ENCODE measurements at regions not wholly inside any gene's neighbourhood (a gene's known extent, or its start where the extent isn't known, plus 50 kb on each side); places are given as distances from the start of the nearest gene placed in this dataset.
"Not testable (repeated sequence)": the region's sequence is repeated elsewhere in the genome, so short reads cannot be mapped to it uniquely, and the experiment has no call there.

DNA sequence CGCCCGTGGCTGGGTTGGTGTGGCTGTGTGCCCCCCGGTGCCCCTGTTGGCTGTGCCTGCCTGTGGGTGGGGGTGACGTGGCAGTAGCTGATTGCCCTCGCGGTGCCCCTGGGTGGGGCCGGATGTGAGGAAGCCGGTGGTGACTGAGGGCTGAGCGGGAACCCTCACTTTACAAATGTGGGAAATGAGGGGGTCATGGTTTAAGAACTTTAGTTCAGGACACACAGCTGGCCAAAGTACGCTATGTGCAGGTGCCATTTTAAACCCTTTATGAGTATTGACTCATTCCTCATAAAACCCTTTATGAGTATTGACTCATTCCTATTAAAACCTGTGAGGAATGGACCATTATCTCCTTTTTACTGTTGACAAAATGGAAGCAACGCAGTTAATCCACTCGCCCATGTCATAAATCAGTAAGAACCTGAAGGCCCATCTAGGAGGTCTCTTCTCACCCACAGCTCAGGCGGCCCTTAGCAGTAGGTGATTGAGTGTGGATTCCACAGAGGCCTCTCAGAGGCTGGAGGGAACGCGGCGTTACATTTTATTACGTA lies 290.1 kb upstream of the COBL start:
- ATAC-seq (no peak), DNase-seq (ENCODE audit: missing footprints) (no peak)
- intact Hi-C loops (cut with DNase I), result no loop called here

- intact Hi-C loops (cut with DNase I), result no loop called here
These were observed 285.8 kb upstream of the COBL start for GRCh38 chr7:51602376-51602775.

GRCh38 chr7:51601461-51601860 lies 284.9 kb upstream of the COBL start:
- DNase-seq (ENCODE audit: missing footprints), result no peak
- intact Hi-C loops (cut with DNase I), result no loop called here
- ATAC-seq, result no peak

More at GRCh38 chr7:51602376-51602775, 285.8 kb upstream of the COBL start:
- no peak for ATAC-seq
- no peak for DNase-seq (ENCODE audit: missing footprints)

DNA sequence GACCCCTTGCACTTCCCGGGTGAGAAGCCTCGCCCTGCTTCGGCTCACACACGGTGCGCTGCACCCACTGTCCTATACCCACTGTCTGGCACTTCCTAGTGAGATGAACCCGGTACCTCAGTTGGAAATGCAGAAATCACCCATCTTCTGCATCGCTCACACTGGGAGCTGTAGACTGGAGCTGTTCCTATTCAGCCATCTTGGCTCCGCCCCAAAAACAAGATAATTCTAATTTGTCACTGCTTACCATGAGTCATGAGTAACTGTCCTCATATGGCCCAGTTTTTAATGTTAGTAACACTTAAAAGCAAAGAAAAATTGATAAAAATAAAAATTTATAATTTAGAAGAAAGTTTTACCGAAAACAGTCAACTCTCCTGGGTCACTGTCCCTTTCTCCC lies 283.3 kb upstream of the COBL start:
- intact Hi-C loops (cut with DNase I); DNase-seq (ENCODE audit: missing footprints); ATAC-seq: not testable (repeated sequence)

GRCh38 chr7:51593628-51594027 lies 277.0 kb upstream of the COBL start:
- intact Hi-C loops (cut with DNase I), result no loop called here
- ATAC-seq (no peak), DNase-seq (ENCODE audit: missing footprints) (no peak)

GRCh38 chr7:51592842-51593599 lies 276.4 kb upstream of the COBL start:
- no peak for ATAC-seq
- DNase-seq (ENCODE audit: missing footprints), result no peak
- intact Hi-C loops (cut with DNase I), result no loop called here

- DNase-seq (ENCODE audit: missing footprints), result no peak
- ATAC-seq, result no peak
- intact Hi-C loops (cut with DNase I), result no loop called here
These were observed 274.6 kb upstream of the COBL start for GRCh38 chr7:51591223-51591622.

DNA sequence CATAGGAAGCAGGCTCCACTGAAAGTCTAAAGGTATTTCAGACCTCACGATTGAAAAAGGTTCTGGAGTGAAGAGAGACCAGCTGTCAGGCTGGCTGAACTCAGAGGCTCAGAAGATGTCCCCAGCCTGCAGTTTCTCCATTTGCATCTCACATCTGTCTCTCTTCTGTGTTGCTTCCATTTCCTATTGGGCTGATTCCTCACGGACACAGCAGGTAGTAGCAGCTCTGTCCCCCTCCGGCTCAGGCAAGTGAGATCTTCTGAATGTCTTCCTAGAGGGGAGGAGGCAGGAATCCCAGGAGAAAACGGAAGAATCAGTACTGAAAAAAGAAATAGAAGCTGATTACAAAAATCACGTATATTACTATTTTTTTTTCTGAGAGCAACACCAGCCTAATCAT lies 274.1 kb upstream of the COBL start:
- DNase-seq (ENCODE audit: missing footprints), result no peak
- intact Hi-C loops (cut with DNase I), result no loop called here
- ATAC-seq, result no peak

- intact Hi-C loops (cut with DNase I), result no loop called here
- DNase-seq (ENCODE audit: missing footprints) (no peak), ATAC-seq (no peak)
These were observed 272.5 kb upstream of the COBL start for GRCh38 chr7:51589111-51589510.

DNA sequence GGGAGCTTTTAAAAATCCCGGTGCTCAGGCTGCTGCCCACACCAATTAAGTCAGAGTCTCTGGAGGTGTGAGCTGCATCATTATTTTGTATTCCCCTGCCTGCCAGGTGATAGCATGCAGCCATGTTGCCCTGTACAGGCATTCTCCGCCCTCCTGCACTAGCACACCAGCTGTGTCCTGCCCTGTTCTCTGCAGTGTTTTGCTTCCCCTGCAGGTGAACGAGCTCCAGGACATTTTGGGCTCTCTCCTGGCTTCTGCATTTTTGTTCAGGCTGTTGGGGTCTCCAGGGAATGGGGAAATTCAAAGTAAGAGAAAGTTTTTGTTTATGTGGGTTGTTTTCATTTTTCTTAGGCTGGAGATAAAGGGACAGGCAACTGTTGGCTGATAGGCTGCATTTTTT lies 271.0 kb upstream of the COBL start:
- intact Hi-C loops (cut with DNase I), result no loop called here
- DNase-seq (ENCODE audit: missing footprints) (no peak), ATAC-seq (no peak)

GRCh38 chr7:51577390-51577789 lies 260.8 kb upstream of the COBL start:
- DNase-seq (ENCODE audit: missing footprints), result no peak
- no peak for ATAC-seq
- intact Hi-C loops (cut with DNase I), result no loop called here

GRCh38 chr7:51569581-51569980 lies 253.0 kb upstream of the COBL start:
- intact Hi-C loops (cut with DNase I), result no loop called here
- ATAC-seq (no peak), DNase-seq (ENCODE audit: missing footprints) (no peak)

GRCh38 chr7:51569176-51569575 lies 252.6 kb upstream of the COBL start:
- DNase-seq (ENCODE audit: missing footprints), result no peak
- intact Hi-C loops (cut with DNase I), result no loop called here
- ATAC-seq, result no peak

DNA sequence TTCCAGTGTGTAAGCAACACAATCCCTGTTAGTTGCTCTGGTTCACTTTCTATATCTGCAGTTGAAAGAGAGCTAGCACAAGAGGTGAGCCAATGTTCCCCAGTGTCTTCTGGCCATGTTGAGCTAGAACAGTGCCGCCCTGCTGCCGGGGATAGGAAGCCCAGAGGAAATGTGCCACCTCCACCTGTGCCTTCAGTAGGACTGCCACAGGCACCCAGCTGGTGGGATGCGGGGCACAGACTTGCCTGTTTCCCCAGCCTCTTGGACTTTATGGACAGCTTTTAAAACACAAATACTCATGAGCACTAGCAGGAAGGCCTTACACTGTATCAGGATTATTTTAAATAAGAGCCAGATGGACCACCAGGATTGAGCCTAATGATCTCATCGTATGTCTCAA lies 234.5 kb upstream of the COBL start:
- DNase-seq (ENCODE audit: missing footprints), result no peak

DNA sequence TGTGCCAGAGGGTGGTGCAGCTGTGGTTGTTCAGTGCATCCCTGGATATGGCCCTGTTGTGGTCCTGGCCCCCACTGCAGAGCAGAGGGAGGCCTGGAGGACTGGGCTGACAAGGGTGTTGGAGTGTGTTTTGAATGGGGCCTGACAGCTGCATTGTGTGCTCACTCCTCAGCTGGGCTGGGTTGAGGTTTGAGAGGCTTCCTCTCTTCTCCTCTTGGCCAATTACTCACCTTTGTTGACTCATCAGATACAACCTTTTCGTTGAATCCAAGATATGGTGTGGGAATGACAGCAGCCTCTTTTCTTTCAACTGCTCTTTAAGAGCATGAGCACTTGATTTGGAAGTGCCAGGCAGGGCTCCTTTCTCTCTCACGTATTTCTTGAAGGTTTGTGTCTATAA lies 228.5 kb upstream of the COBL start:
- intact Hi-C loops (cut with DNase I), result no loop called here
- no peak for ATAC-seq
- DNase-seq (ENCODE audit: missing footprints), result no peak

More for the DNA sequence above, 234.5 kb upstream of the COBL start:
- intact Hi-C loops (cut with DNase I), result no loop called here
- ATAC-seq, result no peak

GRCh38 chr7:51543801-51544553 lies 227.4 kb upstream of the COBL start:
- intact Hi-C loops (cut with DNase I), result no loop called here
- ATAC-seq (no peak), DNase-seq (ENCODE audit: missing footprints) (no peak)

DNA sequence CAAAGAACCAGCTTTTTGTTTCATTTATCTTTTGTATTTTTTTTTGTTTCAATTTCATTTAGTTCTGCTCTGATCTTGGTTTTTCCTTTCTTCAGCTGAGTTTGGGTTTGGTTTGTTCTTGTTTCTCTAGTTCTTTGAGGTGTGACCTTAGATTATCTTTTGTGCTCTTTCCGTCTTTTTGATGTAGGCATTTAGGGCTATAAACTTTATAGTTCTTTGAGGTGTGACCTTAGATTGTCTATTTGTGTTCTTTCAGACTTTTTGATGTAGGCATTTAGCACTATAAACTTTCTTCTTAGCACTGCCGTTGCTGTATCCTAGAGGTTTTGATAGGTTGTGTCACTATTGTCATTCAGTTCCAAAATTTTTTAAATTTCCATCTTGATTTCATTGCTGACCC lies 224.3 kb upstream of the COBL start:
- ATAC-seq; intact Hi-C loops (cut with DNase I); DNase-seq (ENCODE audit: missing footprints): not testable (repeated sequence)

DNA sequence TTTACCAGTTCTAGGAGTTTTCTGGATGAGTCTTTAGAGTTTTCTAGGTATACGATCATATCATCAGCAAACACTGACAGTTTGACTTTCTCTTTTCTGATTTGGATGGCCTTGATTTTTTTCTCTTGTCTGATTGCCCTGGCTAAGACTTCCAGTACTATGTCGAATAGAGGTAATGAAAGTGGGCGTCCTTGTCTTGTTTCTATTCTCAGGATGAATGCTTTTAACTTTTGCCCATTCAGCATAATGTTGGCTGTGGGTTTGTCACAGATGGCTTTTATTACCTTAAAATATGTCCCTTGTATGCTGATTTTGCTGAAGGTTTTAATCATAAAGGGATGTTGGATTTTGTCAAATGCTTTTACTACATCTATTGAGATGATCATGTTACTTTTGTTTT lies 223.2 kb upstream of the COBL start:
- ATAC-seq (no peak), DNase-seq (ENCODE audit: missing footprints) (no peak)
- intact Hi-C loops (cut with DNase I), result no loop called here

GRCh38 chr7:51528172-51528571 lies 211.6 kb upstream of the COBL start:
- DNase-seq (ENCODE audit: missing footprints) (no peak), ATAC-seq (no peak)
- intact Hi-C loops (cut with DNase I), result no loop called here

- ATAC-seq, result no peak
- intact Hi-C loops (cut with DNase I), result no loop called here
- no peak for DNase-seq (ENCODE audit: missing footprints)
These were observed 205.2 kb upstream of the COBL start for GRCh38 chr7:51521694-51522312.
